ENCODE measurements at regions not wholly inside any gene's neighbourhood (a gene's known extent, or its start where the extent isn't known, plus 50 kb on each side); places are given as distances from the start of the nearest gene placed in this dataset.

DNA sequence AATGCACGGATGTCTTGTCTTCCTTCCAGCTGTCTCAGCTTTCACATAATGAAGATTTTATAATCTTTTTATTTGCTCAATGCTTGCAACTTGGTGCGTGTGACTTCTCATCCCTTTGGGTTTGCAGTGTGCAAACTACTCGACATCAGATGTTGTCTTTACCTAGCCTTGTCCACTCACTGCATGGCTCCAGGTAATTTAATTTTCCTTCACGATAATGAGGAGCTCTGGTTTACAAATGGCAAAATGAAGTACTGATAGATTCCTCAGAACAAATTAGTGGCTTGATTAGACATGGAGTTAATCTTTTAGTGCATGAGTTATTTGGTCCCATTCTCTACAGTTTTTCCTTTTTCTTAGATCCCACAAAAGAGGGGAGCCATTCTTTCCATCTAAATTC lies 603.0 kb downstream of the CCDC171 start:
- Histone ChIP-seq H3K79me2 (ENCODE audit: control insufficient read depth, insufficient read depth, low read length) (no peaks in the 10 kb centered on the region), H3K9me1 (ENCODE audit: control insufficient read depth, insufficient read depth, low read length) (no peaks in the 10 kb centered on the region), H3K36me3 (ENCODE audit: control insufficient read depth, insufficient read depth, low read length) (no peaks in the 10 kb centered on the region), H3K4me3 (no peak overlapping the region), H3K27ac (ENCODE audit: extremely low read depth, low read depth, low read length) (no peak overlapping the region), H4K20me1 (replicated peaks; ENCODE audit: control insufficient read depth, insufficient read depth, low read length) (no peaks in the 10 kb centered on the region), H3K27me3 (ENCODE audit: control insufficient read depth in 2 of 2, insufficient read depth in 2 of 2, low read length in 2 of 2) (no peaks in the 10 kb centered on the region), H2AFZ (ENCODE audit: low read depth, low read length) (no peak overlapping the region), H3K4me1 (replicated peaks in 1 of 2; ENCODE audit: control insufficient read depth in 2 of 2, insufficient read depth in 2 of 2, low read length in 2 of 2) (no peaks in the 10 kb centered on the region), H3K9me3 (replicated peaks; ENCODE audit: control insufficient read depth, insufficient read depth, low read depth, low read length) (no peaks in the 10 kb centered on the region), H3K4me2 (ENCODE audit: insufficient read depth, low read length) (no peak overlapping the region), H3K9ac (ENCODE audit: insufficient read depth in 1 of 2, low read depth in 2 of 2, low read length in 2 of 2) (no peak overlapping the region)
- intact Hi-C loops (cut with micrococcal nuclease) (no loop called here), in situ Hi-C loops (cut with MboI) (no loop called here)
- BruUV-seq (replicated peaks): no TSS peak
- TF ChIP-seq XRCC5 (IDR thresholded peaks at IDR 0.05; ENCODE audit: low read depth, low read length): no peak
- no peak for TF ChIP-seq ZBTB1 (CRISPR knock-in tag; IDR thresholded peaks at IDR 0.05; ENCODE audit: borderline replicate concordance, low read depth)
- no peak for TF ChIP-seq ZNF589 (CRISPR knock-in tag; IDR thresholded peaks at IDR 0.05; ENCODE audit: low read depth)
- TF ChIP-seq ZNF217 (CRISPR knock-in tag; IDR thresholded peaks at IDR 0.05): no peak
- TF ChIP-seq, protein P1, sequence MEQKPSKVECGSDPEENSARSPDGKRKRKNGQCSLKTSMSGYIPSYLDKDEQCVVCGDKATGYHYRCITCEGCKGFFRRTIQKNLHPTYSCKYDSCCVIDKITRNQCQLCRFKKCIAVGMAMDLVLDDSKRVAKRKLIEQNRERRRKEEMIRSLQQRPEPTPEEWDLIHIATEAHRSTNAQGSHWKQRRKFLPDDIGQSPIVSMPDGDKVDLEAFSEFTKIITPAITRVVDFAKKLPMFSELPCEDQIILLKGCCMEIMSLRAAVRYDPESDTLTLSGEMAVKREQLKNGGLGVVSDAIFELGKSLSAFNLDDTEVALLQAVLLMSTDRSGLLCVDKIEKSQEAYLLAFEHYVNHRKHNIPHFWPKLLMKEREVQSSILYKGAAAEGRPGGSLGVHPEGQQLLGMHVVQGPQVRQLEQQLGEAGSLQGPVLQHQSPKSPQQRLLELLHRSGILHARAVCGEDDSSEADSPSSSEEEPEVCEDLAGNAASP (IDR thresholded peaks at IDR 0.05): no peak
- TF ChIP-seq, protein P2, sequence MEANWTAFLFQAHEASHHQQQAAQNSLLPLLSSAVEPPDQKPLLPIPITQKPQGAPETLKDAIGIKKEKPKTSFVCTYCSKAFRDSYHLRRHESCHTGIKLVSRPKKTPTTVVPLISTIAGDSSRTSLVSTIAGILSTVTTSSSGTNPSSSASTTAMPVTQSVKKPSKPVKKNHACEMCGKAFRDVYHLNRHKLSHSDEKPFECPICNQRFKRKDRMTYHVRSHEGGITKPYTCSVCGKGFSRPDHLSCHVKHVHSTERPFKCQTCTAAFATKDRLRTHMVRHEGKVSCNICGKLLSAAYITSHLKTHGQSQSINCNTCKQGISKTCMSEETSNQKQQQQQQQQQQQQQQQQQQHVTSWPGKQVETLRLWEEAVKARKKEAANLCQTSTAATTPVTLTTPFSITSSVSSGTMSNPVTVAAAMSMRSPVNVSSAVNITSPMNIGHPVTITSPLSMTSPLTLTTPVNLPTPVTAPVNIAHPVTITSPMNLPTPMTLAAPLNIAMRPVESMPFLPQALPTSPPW (CRISPR knock-in tag; IDR thresholded peaks at IDR 0.05): no peak
- 0% methylated on average over 4 of the region's 4 CpGs for WGBS (ENCODE audit: insufficient coverage, low coverage, missing lambda C conversion rate)
- CTCF ChIA-PET (ENCODE audit: low intra/inter-chr PET ratio): no interaction called here
- FAIRE-seq (no peak), ATAC-seq (no peak), DNase-seq (ENCODE audit: extremely low read depth in 1 of 4, low spot score in 3 of 4) (no peak)
- POLR2A ChIA-PET: no interaction called here

All from K562 (cell line).